ENCODE measurements at regions not wholly inside any gene's neighbourhood (a gene's known extent, or its start where the extent isn't known, plus 50 kb on each side); places are given as distances from the start of the nearest gene placed in this dataset.

DNA sequence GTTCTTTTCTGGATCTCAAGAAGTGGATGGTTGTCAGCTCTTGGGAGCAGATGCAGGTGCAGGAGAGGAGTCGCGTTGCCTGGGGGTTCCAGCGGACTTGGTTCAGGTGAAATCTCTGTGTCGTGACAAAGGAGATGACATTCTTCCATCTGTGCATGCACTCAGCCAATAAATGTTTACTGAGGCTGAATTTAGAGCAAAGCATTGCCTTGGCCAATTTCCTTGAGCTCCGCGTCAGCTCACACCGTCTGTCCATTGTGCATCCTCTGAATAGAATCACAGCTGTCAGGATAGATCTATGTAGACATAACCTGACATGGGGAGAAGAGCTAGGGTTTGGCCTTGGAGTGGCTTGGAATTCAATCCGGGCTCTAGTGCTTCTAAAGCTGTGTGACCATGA lies 343.7 kb downstream of the GLRX3 start:
- H2AK9ac ChIP-seq (replicated peaks; ENCODE audit: low read depth, low read length, poor library complexity) = no peak overlapping the region
- H2BK20ac ChIP-seq (ENCODE audit: low read depth, low read length) = no peak overlapping the region
- H2BK5ac ChIP-seq (ENCODE audit: low read depth, low read length, poor library complexity, severe bottlenecking) = no peak overlapping the region
- no peaks in the 10 kb centered on the region for H3K36me3 ChIP-seq (ENCODE audit: control insufficient read depth, insufficient read depth, low read length)
- BruUV-seq (replicated peaks) = no TSS peak
- no peaks in the 10 kb centered on the region for H3K79me1 ChIP-seq (ENCODE audit: low read depth in 1 of 2, low read length in 2 of 2)
- no peak overlapping the region for H4K91ac ChIP-seq (ENCODE audit: insufficient read depth, low read depth, low read length)
- no peak overlapping the region for H3K27ac ChIP-seq (ENCODE audit: insufficient read depth, low read length)
- H3K9ac ChIP-seq (ENCODE audit: low read depth, low read length) = no peak overlapping the region
- H4K8ac ChIP-seq (ENCODE audit: low read depth in 2 of 2, low read length in 2 of 2) = no peak overlapping the region
- no peak overlapping the region for H2AK5ac ChIP-seq (ENCODE audit: low read depth, low read length)
- DNase-seq (no peak), ATAC-seq (ENCODE audit: low read depth) (no peak)
- H3K23ac ChIP-seq (ENCODE audit: low read depth, low read length) = no peak overlapping the region
- no peaks in the 10 kb centered on the region for H3K4me1 ChIP-seq (ENCODE audit: control insufficient read depth, insufficient read depth, low read length)
- no peak overlapping the region for H3K4ac ChIP-seq (ENCODE audit: low read depth, low read length)
- H3K56ac ChIP-seq (ENCODE audit: extremely low read depth, insufficient read depth, low read length) = no peak overlapping the region
- H2AFZ ChIP-seq (replicated peaks; ENCODE audit: low read length, poor library complexity) = no peak overlapping the region
- dilution Hi-C loops (cut with HindIII; ENCODE audit: low sequenced_read_pairs, unreplicated experiment) = no loop called here
- no peak overlapping the region for H3K4me3 ChIP-seq (ENCODE audit: insufficient read depth, low read depth, low read length)
- TF ChIP-seq POLR2A (IDR thresholded peaks at IDR 0.05; ENCODE audit: low read depth, low read length) (no peak), RFX5 (IDR thresholded peaks at IDR 0.05; ENCODE audit: low read depth, low read length) (no peak), MAFK (IDR thresholded peaks at IDR 0.05; ENCODE audit: low read depth, low read length) (no peak)
- TF ChIP-seq, protein P1, sequence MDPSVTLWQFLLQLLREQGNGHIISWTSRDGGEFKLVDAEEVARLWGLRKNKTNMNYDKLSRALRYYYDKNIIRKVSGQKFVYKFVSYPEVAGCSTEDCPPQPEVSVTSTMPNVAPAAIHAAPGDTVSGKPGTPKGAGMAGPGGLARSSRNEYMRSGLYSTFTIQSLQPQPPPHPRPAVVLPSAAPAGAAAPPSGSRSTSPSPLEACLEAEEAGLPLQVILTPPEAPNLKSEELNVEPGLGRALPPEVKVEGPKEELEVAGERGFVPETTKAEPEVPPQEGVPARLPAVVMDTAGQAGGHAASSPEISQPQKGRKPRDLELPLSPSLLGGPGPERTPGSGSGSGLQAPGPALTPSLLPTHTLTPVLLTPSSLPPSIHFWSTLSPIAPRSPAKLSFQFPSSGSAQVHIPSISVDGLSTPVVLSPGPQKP (IDR thresholded peaks at IDR 0.05; ENCODE audit: borderline replicate concordance, low read depth, low read length) = no peak
- TF ChIP-seq, protein P2, sequence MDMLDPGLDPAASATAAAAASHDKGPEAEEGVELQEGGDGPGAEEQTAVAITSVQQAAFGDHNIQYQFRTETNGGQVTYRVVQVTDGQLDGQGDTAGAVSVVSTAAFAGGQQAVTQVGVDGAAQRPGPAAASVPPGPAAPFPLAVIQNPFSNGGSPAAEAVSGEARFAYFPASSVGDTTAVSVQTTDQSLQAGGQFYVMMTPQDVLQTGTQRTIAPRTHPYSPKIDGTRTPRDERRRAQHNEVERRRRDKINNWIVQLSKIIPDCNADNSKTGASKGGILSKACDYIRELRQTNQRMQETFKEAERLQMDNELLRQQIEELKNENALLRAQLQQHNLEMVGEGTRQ (IDR thresholded peaks at IDR 0.05; ENCODE audit: low read depth, low read length) = no peak
- H3K18ac ChIP-seq (ENCODE audit: low read depth, low read length) = no peak overlapping the region
- no peak overlapping the region for H2BK120ac ChIP-seq (ENCODE audit: low read depth, low read length)
- no peak overlapping the region for H4K5ac ChIP-seq (ENCODE audit: low read depth, low read length)
- intact Hi-C loops (cut with micrococcal nuclease) = no loop called here
- ChIA-PET POLR2A (ENCODE audit: unreplicated experiment) (no interaction called here), CTCF (no interaction called here)
- no peaks in the 10 kb centered on the region for H3K9me1 ChIP-seq (ENCODE audit: insufficient read depth, low read length)
- in situ Hi-C loops (cut with MboI; ENCODE audit: low sequenced_read_pairs) = no loop called here
- H2BK15ac ChIP-seq (ENCODE audit: low read depth, low read length) = no peak overlapping the region
- H3K4me2 ChIP-seq (ENCODE audit: low read depth, low read length) = no peak overlapping the region
- H3K14ac ChIP-seq (replicated peaks; ENCODE audit: low read depth, low read length) = no peak overlapping the region
- no CpG with 5 or more reads among the region's 8 CpGs for WGBS, 2 experiments (ENCODE audit: extremely low coverage in 2 of 2, insufficient read length in 1 of 2)
- peaks cover 67% of the 10 kb centered on the region for H3K9me3 ChIP-seq (ENCODE audit: control insufficient read depth, insufficient read depth, low read length)
- no peaks in the 10 kb centered on the region for H4K20me1 ChIP-seq (ENCODE audit: insufficient read depth, low read length)
- no peaks in the 10 kb centered on the region for H3K27me3 ChIP-seq (ENCODE audit: control insufficient read depth, insufficient read depth, low read length)
